ENCODE measurements at regions not wholly inside any gene's neighbourhood (a gene's known extent, or its start where the extent isn't known, plus 50 kb on each side); places are given as distances from the start of the nearest gene placed in this dataset.

GRCh38 chr11:92050305-92050704, 174.3 kb upstream of the FAT3 start:
- no peak for TF ChIP-seq CTCF (IDR thresholded peaks at IDR 0.05; ENCODE audit: poor library complexity)
- TF ChIP-seq EZH2phosphoT487 (IDR thresholded peaks at IDR 0.05; ENCODE audit: low read depth, severe bottlenecking, unreplicated experiment): no peak
- no peak for TF ChIP-seq EZH2 (IDR thresholded peaks at IDR 0.05; ENCODE audit: borderline replicate concordance)

Measured in hepatocyte (in vitro differentiated cells).